ENCODE measurements at regions not wholly inside any gene's neighbourhood (a gene's known extent, or its start where the extent isn't known, plus 50 kb on each side); places are given as distances from the start of the nearest gene placed in this dataset.

- TF ChIP-seq CTCF (IDR thresholded peaks at IDR 0.05; ENCODE audit: low read depth, low read length) (no peak), MYC (IDR thresholded peaks at IDR 0.05; ENCODE audit: low read depth, low read length) (no peak), POLR2A (IDR thresholded peaks at IDR 0.05; ENCODE audit: extremely low read depth, insufficient read length) (no peak)
Measured at GRCh38 chr12:34275129-34275528, 252.8 kb downstream of the ALG10 start.
